ENCODE measurements at regions not wholly inside any gene's neighbourhood (a gene's known extent, or its start where the extent isn't known, plus 50 kb on each side); places are given as distances from the start of the nearest gene placed in this dataset.
"Not testable (repeated sequence)": the region's sequence is repeated elsewhere in the genome, so short reads cannot be mapped to it uniquely, and the experiment has no call there.

DNA sequence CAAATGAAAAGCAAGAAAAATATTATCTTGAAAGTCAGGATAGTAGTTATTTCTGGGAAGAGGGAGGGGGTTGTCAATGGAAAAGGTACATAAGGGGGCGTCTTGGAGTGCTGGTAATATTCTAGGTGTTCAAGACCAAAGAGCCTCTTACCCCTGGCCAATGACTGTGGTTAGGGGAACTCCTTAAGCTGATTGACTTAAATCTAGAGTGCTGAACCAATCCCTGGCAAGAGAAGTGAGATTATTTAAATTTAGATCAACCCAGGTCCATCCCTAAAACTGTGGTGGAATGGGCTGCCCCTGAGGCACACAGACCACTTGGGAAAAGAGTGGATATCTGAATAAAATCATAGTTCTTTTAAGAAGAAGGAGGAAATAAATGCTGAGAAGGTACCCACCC, 174.1 kb downstream of the COPRS start:
- TF ChIP-seq, protein P1, sequence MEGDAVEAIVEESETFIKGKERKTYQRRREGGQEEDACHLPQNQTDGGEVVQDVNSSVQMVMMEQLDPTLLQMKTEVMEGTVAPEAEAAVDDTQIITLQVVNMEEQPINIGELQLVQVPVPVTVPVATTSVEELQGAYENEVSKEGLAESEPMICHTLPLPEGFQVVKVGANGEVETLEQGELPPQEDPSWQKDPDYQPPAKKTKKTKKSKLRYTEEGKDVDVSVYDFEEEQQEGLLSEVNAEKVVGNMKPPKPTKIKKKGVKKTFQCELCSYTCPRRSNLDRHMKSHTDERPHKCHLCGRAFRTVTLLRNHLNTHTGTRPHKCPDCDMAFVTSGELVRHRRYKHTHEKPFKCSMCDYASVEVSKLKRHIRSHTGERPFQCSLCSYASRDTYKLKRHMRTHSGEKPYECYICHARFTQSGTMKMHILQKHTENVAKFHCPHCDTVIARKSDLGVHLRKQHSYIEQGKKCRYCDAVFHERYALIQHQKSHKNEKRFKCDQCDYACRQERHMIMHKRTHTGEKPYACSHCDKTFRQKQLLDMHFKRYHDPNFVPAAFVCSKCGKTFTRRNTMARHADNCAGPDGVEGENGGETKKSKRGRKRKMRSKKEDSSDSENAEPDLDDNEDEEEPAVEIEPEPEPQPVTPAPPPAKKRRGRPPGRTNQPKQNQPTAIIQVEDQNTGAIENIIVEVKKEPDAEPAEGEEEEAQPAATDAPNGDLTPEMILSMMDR (conservative IDR thresholded peaks at IDR 0.05), result no peak
- H3K27ac Mint-ChIP-seq (ENCODE audit: unreplicated experiment), result no peak overlapping the region
- no peak for DNase-seq (ENCODE audit: low read depth, low spot score)

DNA sequence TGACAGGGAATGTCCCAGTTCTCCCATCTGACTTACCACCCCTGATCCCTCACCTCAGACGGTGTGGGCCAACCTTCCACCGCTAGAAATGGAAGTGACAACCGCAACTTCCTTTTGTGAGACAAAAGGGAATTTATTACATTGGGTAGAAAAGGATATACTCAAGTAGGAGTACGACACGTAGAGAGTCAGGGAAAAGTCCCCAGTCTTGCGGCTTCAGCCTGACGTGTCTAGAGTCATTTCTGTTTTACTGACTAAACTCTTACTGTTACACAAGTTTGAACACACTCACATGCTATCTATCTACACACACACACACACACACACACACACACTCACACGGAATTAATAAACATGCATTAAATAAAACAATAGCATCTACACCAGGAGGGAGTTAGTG, 178.9 kb downstream of the COPRS start:
- DNase-seq (ENCODE audit: low read depth, low spot score), result no peak
- Mint-ChIP-seq H3K27me3 (ENCODE audit: low read depth) (peaks cover 37% of the 10 kb centered on the region), H3K4me3 (no peak overlapping the region), H3K4me1 (no peaks in the 10 kb centered on the region), H3K36me3 (ENCODE audit: low read depth) (no peaks in the 10 kb centered on the region), H3K9me3 (no peaks in the 10 kb centered on the region), H3K27ac (ENCODE audit: unreplicated experiment) (peak overlapping the region; percentile 3)
- TF ChIP-seq, protein P1 (conservative IDR thresholded peaks at IDR 0.05), result no peak

More for the DNA sequence above, 174.1 kb downstream of the COPRS start:
- Mint-ChIP-seq H3K9me3 (no peaks in the 10 kb centered on the region), H3K27me3 (ENCODE audit: low read depth) (peaks cover 47% of the 10 kb centered on the region), H3K4me1 (no peaks in the 10 kb centered on the region), H3K4me3 (no peak overlapping the region), H3K36me3 (ENCODE audit: low read depth) (no peaks in the 10 kb centered on the region)

DNA sequence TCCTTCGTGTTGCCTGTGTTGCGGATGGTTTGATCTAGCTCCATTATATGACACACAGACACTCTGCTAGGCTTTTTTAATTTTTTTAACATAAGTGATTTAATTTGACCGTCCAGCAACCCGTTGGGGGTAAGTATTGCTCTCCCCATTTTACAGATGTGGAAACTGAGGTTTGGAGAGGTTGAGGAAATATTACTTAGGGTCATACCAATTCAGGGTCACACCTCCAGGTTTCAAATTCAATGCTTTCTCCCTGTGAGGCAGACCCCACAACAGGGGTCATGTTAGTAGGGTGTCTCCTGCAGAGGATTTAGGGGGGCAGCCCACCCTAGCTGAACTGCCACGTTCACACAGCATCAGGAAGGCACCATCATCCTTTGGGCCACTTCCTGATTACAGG, 179.4 kb downstream of the COPRS start:
- Mint-ChIP-seq H3K27ac (ENCODE audit: unreplicated experiment) (no peak overlapping the region), H3K36me3 (ENCODE audit: low read depth) (no peaks in the 10 kb centered on the region), H3K4me1 (no peaks in the 10 kb centered on the region), H3K27me3 (ENCODE audit: low read depth) (peaks cover 36% of the 10 kb centered on the region), H3K4me3 (no peak overlapping the region), H3K9me3 (no peaks in the 10 kb centered on the region)
- no peak for DNase-seq (ENCODE audit: low read depth, low spot score)
- TF ChIP-seq, protein P1 (conservative IDR thresholded peaks at IDR 0.05), result no peak

DNA sequence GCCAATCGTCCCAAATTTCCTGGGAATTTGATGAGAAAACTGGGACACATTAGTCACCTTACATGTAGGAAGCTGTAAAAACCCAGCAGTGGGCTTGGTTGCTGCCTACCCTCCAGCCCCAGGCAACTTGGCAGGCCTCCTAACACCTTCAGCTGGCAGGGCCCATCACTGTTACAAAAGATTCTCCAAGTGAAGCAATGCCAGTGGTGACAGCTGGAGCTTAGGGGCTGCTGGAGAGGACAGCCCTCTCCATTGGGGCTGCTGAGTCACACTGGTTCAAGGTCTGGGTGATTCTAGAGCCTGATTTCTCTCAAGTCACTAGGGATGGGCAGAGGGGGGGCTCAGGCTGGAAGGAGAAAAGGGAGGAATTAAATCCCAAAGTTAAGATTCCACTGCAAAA, 180.6 kb downstream of the COPRS start:
- Mint-ChIP-seq H3K4me1 (no peaks in the 10 kb centered on the region), H3K9me3 (no peaks in the 10 kb centered on the region), H3K27me3 (ENCODE audit: low read depth) (peaks cover 33% of the 10 kb centered on the region), H3K36me3 (ENCODE audit: low read depth) (no peaks in the 10 kb centered on the region), H3K27ac (ENCODE audit: unreplicated experiment) (no peak overlapping the region), H3K4me3 (no peak overlapping the region)
- TF ChIP-seq, protein P1 (conservative IDR thresholded peaks at IDR 0.05), result no peak
- DNase-seq (ENCODE audit: low read depth, low spot score), result no peak

DNA sequence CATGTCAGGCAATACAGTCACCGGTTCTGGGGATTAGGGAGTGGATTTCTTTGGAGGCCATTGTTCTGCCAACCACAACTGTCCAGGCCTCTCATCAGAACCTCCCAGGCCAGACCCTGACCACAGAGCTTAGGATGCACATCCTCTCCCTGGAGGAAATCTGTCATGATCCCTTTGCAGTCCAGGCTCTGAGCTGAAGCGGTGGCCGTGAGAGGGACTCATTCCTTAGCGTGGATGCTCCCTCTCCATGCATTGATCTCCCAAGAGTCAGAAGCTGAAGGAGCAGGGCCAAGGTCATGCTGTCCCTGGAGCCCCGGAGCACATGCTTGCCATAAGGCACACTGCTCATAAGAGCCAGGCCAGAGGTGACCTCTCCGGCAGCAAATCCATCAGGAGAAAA, 181.4 kb downstream of the COPRS start:
- Mint-ChIP-seq H3K27me3 (ENCODE audit: low read depth) (peaks cover 32% of the 10 kb centered on the region), H3K36me3 (ENCODE audit: low read depth) (no peaks in the 10 kb centered on the region), H3K4me3 (no peak overlapping the region), H3K27ac (ENCODE audit: unreplicated experiment) (no peak overlapping the region), H3K4me1 (no peaks in the 10 kb centered on the region), H3K9me3 (no peaks in the 10 kb centered on the region)
- DNase-seq (ENCODE audit: low read depth, low spot score), result no peak
- TF ChIP-seq, protein P1 (conservative IDR thresholded peaks at IDR 0.05), result no peak

DNA sequence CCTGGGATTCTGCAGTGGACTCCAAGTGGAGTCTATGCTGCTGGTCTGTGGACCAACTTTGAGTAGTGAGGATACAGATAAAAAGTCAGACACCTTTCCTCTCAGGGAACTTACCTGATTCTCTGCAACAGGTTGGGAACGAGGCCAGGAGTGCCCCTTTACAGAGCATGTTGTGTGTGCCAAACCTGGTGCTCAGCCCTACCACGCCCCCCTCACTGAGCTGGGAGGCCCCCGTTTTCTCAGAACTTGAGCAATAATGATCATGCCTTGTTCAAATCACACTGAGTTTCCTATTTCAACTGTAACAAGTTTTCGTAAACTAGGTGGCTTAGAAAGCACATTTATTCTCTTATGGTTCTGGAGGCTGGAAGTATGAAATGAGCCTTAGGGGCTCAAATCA, 182.0 kb downstream of the COPRS start:
- H3K9me3 Mint-ChIP-seq, result no peaks in the 10 kb centered on the region
- H3K36me3 Mint-ChIP-seq (ENCODE audit: low read depth), result no peaks in the 10 kb centered on the region
- no peak overlapping the region for H3K27ac Mint-ChIP-seq (ENCODE audit: unreplicated experiment)
- H3K4me3 Mint-ChIP-seq, result no peak overlapping the region
- H3K27me3 Mint-ChIP-seq (ENCODE audit: low read depth), result peaks cover 32% of the 10 kb centered on the region
- no peaks in the 10 kb centered on the region for H3K4me1 Mint-ChIP-seq
- no peak for DNase-seq (ENCODE audit: low read depth, low spot score)
- TF ChIP-seq, protein P1 (conservative IDR thresholded peaks at IDR 0.05), result no peak

DNA sequence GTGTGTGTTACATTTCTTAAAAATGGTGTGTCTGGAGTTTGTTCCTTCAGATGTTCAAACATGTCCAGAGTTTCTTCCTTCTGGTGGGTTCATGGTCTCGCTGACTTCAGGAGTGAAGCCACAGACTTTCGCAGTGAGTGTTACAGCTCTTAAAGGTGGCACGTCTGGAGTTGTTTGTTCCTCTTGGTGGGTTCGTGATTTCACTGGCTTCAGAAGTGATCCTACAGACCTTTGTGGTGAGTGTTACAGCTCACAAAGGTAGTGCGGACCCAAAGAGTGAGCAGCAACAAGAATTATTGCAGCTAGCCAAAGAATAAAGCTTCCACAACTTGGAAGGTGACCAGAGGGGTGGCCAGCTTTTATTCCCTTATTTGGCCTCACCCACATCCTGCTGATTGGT, 183.7 kb downstream of the COPRS start:
- not testable (repeated sequence) for H3K27ac Mint-ChIP-seq (ENCODE audit: unreplicated experiment); H3K4me1 Mint-ChIP-seq; H3K4me3 Mint-ChIP-seq; H3K9me3 Mint-ChIP-seq; DNase-seq (ENCODE audit: low read depth, low spot score); H3K36me3 Mint-ChIP-seq (ENCODE audit: low read depth)
- H3K27me3 Mint-ChIP-seq (ENCODE audit: low read depth), result peaks cover 33% of the 10 kb centered on the region
